ENCODE measurements at regions not wholly inside any gene's neighbourhood (a gene's known extent, or its start where the extent isn't known, plus 50 kb on each side); places are given as distances from the start of the nearest gene placed in this dataset.

- no peak overlapping the region for H3K4me3 ChIP-seq (replicated peaks; ENCODE audit: low read depth, low read length)
- no peak for DNase-seq (ENCODE audit: extremely low read depth, low read depth)
- no peak for TF ChIP-seq CTCF (IDR thresholded peaks at IDR 0.05; ENCODE audit: low read depth, low read length, missing control alignments)
These were observed 138.9 kb upstream of the SGO1 start for GRCh38 chr3:20324664-20325478.

- DNase-seq (ENCODE audit: extremely low read depth, low read depth) = no peak
- TF ChIP-seq CTCF (IDR thresholded peaks at IDR 0.05; ENCODE audit: low read depth, low read length, missing control alignments) = no peak
- H3K4me3 ChIP-seq (replicated peaks; ENCODE audit: low read depth, low read length) = no peak overlapping the region
These were observed 137.4 kb upstream of the SGO1 start for GRCh38 chr3:20323307-20323927.

- no peak for TF ChIP-seq CTCF (IDR thresholded peaks at IDR 0.05; ENCODE audit: low read depth, low read length, missing control alignments)
- no peak overlapping the region for H3K4me3 ChIP-seq (replicated peaks; ENCODE audit: low read depth, low read length)
- no peak for DNase-seq (ENCODE audit: extremely low read depth, low read depth)
These were observed 136.1 kb upstream of the SGO1 start for GRCh38 chr3:20322085-20322484.

GRCh38 chr3:20321391-20322047 is 135.5 kb upstream of the SGO1 start:
- no peak for DNase-seq (ENCODE audit: extremely low read depth, low read depth)
- no peak for TF ChIP-seq CTCF (IDR thresholded peaks at IDR 0.05; ENCODE audit: low read depth, low read length, missing control alignments)
- H3K4me3 ChIP-seq (replicated peaks; ENCODE audit: low read depth, low read length) = no peak overlapping the region

- no peak for TF ChIP-seq CTCF (IDR thresholded peaks at IDR 0.05; ENCODE audit: low read depth, low read length, missing control alignments)
- H3K4me3 ChIP-seq (replicated peaks; ENCODE audit: low read depth, low read length) = no peak overlapping the region
- DNase-seq (ENCODE audit: extremely low read depth, low read depth) = no peak
These were observed 134.5 kb upstream of the SGO1 start for GRCh38 chr3:20320489-20320888.

- H3K4me3 ChIP-seq (replicated peaks; ENCODE audit: low read depth, low read length) = no peak overlapping the region
- TF ChIP-seq CTCF (IDR thresholded peaks at IDR 0.05; ENCODE audit: low read depth, low read length, missing control alignments) = no peak
- DNase-seq (ENCODE audit: extremely low read depth, low read depth) = no peak
These were observed 133.5 kb upstream of the SGO1 start for GRCh38 chr3:20319551-20319950.

Data from HFF-Myc (cell line).